Nephron (organoid): ENCODE measurements at regions not wholly inside any gene's neighbourhood (a gene's known extent, or its start where the extent isn't known, plus 50 kb on each side); places are given as distances from the start of the nearest gene placed in this dataset.

Experiments
- H3K27ac Mint-ChIP-seq, 3 experiments: 2 replicates each; pipeline ENCODE4 v1.8.0; 2020; ENCODE audit warnings: mixed read lengths in 3 of 3, mild to moderate bottlenecking in 2 of 3, moderate library complexity in 1 of 3
- H3K27me3 Mint-ChIP-seq: 2 replicates; pipeline ENCODE4 v1.8.0; 2021; ENCODE audit warnings: low read depth, mild to moderate bottlenecking, moderate library complexity, mixed read lengths
- H3K36me3 Mint-ChIP-seq: 2 replicates; pipeline ENCODE4 v1.8.0; 2020; ENCODE audit warnings: low read depth, mixed read lengths
- H3K4me1 Mint-ChIP-seq: 2 replicates; pipeline ENCODE4 v1.8.0; 2020; ENCODE audit warnings: mixed read lengths
- H3K4me3 Mint-ChIP-seq, 3 experiments: 2 replicates each; pipeline ENCODE4 v1.8.0; 2020; ENCODE audit warnings: mild to moderate bottlenecking in 3 of 3, mixed read lengths in 3 of 3, moderate library complexity in 2 of 3
- H3K9me3 Mint-ChIP-seq: 2 replicates; pipeline ENCODE4 v1.8.0; 2020; ENCODE audit warnings: mixed read lengths
- CTCF ChIP-seq, 3 experiments: fragments of 200-600 bp; sonication (generic); IDR thresholded peaks; one replicate each; pipeline ENCODE4 v1.5.0; 2021; ENCODE audit warnings: antibody characterized with exemption in 3 of 3; ENCODE audit not compliant: unreplicated experiment in 3 of 3

GRCh38 chrX:25805744-25806143 lies 332.4 kb upstream of the MAGEB18 start:
- Mint-ChIP-seq H3K36me3 (no peaks in the 10 kb centered on the region), H3K4me3 (no peak overlapping the region), H3K9me3 (peaks cover 31% of the 10 kb centered on the region), H3K27me3 (no peaks in the 10 kb centered on the region), H3K4me1 (no peaks in the 10 kb centered on the region), H3K27ac (no peak overlapping the region)
- no peak for TF ChIP-seq CTCF (IDR thresholded peaks at IDR 0.05; ENCODE audit: unreplicated experiment in 3 of 3)

- Mint-ChIP-seq H3K27ac (no peak overlapping the region), H3K4me3 (no peak overlapping the region)
These were observed 331.1 kb upstream of the MAGEB18 start for GRCh38 chrX:25807022-25807421.

GRCh38 chrX:25810202-25810601 lies 327.9 kb upstream of the MAGEB18 start:
- peaks cover 11% of the 10 kb centered on the region for H3K9me3 Mint-ChIP-seq
- TF ChIP-seq CTCF (IDR thresholded peaks at IDR 0.05; ENCODE audit: unreplicated experiment in 3 of 3), result no peak
- no peaks in the 10 kb centered on the region for H3K27me3 Mint-ChIP-seq

More at GRCh38 chrX:25807022-25807421, 331.1 kb upstream of the MAGEB18 start:
- H3K36me3 Mint-ChIP-seq, result no peaks in the 10 kb centered on the region
- H3K9me3 Mint-ChIP-seq, result peaks cover 31% of the 10 kb centered on the region
- H3K4me1 Mint-ChIP-seq, result no peaks in the 10 kb centered on the region
- TF ChIP-seq CTCF (IDR thresholded peaks at IDR 0.05; ENCODE audit: unreplicated experiment in 3 of 3), result no peak
- H3K27me3 Mint-ChIP-seq, result no peaks in the 10 kb centered on the region

GRCh38 chrX:25819879-25820278 lies 318.3 kb upstream of the MAGEB18 start:
- Mint-ChIP-seq H3K27ac (no peak overlapping the region), H3K4me3 (no peak overlapping the region), H3K27me3 (no peaks in the 10 kb centered on the region), H3K4me1 (no peaks in the 10 kb centered on the region), H3K36me3 (no peaks in the 10 kb centered on the region), H3K9me3 (peaks cover 4% of the 10 kb centered on the region)
- no peak for TF ChIP-seq CTCF (IDR thresholded peaks at IDR 0.05; ENCODE audit: unreplicated experiment in 3 of 3)

More at GRCh38 chrX:25810202-25810601, 327.9 kb upstream of the MAGEB18 start:
- Mint-ChIP-seq H3K4me3 (no peak overlapping the region), H3K36me3 (no peaks in the 10 kb centered on the region), H3K4me1 (no peaks in the 10 kb centered on the region), H3K27ac (no peak overlapping the region)

- no peaks in the 10 kb centered on the region for H3K9me3 Mint-ChIP-seq
- H3K36me3 Mint-ChIP-seq, result no peaks in the 10 kb centered on the region
- H3K27me3 Mint-ChIP-seq, result no peaks in the 10 kb centered on the region
- peak overlapping the region in 1 of 3 experiments; percentile 18 for H3K27ac Mint-ChIP-seq
- H3K4me3 Mint-ChIP-seq, result no peak overlapping the region
- no peaks in the 10 kb centered on the region for H3K4me1 Mint-ChIP-seq
- TF ChIP-seq CTCF (IDR thresholded peaks at IDR 0.05; ENCODE audit: unreplicated experiment in 3 of 3), result no peak
These were observed 287.0 kb upstream of the MAGEB18 start for GRCh38 chrX:25851141-25851540.

- Mint-ChIP-seq H3K27ac (no peak overlapping the region), H3K9me3 (no peaks in the 10 kb centered on the region), H3K27me3 (no peaks in the 10 kb centered on the region), H3K4me1 (no peaks in the 10 kb centered on the region), H3K36me3 (no peaks in the 10 kb centered on the region), H3K4me3 (no peak overlapping the region)
- no peak for TF ChIP-seq CTCF (IDR thresholded peaks at IDR 0.05; ENCODE audit: unreplicated experiment in 3 of 3)
These were observed 285.1 kb upstream of the MAGEB18 start for GRCh38 chrX:25853002-25853479.
